ENCODE measurements at regions not wholly inside any gene's neighbourhood (a gene's known extent, or its start where the extent isn't known, plus 50 kb on each side); places are given as distances from the start of the nearest gene placed in this dataset.
"Not testable (repeated sequence)": the region's sequence is repeated elsewhere in the genome, so short reads cannot be mapped to it uniquely, and the experiment has no call there.

GRCh38 chr9:94033383-94033782, 50.9 kb upstream of the PTPDC1 start:
- no peak for DNase-seq

- no peak for DNase-seq
Observed at GRCh38 chr9:94031946-94032345, 52.3 kb upstream of the PTPDC1 start.

- no peak for DNase-seq
Observed at GRCh38 chr9:94031380-94031779, 52.9 kb upstream of the PTPDC1 start.

- peak; percentile 85 for DNase-seq
Observed at GRCh38 chr9:94030318-94031179, 53.7 kb upstream of the PTPDC1 start.

- no peak for DNase-seq
Observed at GRCh38 chr9:94029932-94030317, 54.3 kb upstream of the PTPDC1 start.

DNA sequence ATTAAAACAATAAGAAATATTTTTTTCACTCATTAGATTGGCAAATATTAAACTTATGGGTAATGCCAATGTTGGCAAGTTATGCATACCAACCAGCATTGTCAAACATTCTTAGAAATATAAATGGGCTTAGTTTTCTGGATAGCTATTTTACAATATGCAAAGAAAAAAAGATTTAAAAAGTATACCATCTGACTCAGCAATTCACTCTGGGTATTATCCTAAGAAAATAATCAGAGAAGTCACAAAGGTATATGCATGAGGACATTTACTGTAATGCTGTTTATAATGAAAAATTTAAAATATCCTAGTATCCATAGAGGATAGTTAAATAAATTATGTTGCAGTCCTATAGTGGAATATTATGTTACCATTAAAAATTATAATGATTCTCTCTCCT, 57.4 kb upstream of the PTPDC1 start:
- DNase-seq: no peak

GRCh38 chr9:94022476-94022875, 61.8 kb upstream of the PTPDC1 start:
- DNase-seq: not testable (repeated sequence)

- DNase-seq: not testable (repeated sequence)
Observed at GRCh38 chr9:94020836-94021235, 63.4 kb upstream of the PTPDC1 start.

DNA sequence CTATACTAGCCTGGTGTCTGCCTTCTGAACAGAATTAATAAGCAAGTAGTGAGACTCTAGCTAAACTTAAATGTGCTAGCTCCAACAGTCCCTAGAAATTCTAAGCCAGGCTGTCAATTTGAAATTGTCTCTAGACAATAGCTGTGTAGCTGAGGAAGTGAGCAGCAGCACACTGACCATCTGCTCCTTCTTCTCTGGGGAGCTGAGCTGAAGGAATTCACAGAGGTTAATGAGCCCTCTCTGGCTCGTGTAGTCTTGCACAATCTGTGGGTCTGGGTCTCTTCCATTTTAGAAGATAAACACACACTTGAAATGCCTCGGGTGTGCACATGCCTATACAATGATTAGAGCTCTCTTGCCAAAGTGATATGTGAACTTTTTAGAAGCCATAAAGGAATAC, 63.5 kb upstream of the BARX1 start:
- no peak for DNase-seq

GRCh38 chr9:94017939-94018531, 62.9 kb upstream of the BARX1 start:
- DNase-seq: no peak

DNA sequence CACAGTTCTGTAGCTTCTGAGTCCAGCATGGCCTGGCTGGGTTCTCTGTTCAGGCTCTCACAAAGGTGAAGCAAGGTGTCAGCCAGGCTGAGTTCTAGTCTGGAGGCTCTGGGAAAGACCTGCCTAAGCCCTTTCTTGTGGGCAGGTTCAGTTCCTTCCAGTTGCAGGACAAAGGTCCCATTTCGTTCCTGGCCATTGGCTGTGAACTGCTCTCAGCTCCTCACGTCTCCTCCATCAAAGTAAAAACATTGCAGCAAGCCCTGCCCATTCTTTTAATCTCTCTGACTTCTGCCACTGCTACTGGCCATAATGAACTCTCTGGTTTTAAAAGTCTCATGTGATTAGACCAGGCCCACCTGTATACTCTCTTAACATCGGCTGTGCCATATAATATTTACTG, 61.6 kb upstream of the BARX1 start:
- DNase-seq: no peak

GRCh38 chr9:94014920-94015319, 59.8 kb upstream of the BARX1 start:
- DNase-seq: no peak

DNA sequence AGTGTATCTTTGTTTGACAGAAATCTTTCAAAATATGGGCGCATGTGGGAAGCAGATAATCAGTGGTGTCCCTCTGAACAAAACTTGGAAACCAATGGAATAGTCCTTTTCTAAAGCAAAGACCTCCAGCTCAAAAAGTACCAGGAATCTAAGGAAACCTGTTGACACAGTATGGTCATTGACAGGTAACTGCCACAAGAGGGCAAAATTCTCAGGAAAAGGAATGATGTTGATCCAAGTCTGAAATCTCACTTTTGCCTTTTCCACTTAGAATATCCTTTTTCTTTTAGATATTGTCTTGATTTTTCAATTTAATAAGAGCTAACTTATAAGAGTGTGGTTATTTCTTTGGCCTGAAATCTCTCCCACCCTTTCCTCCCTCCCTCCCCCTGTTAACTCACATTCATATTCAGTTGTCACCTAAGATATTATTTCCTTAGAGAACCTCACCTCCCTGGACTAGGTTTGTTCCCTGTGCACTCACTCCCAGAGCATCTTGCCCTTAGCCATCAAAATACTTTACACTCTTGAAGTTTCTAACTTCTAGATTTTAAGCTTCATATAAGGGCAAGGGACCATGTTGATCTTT, 59.0 kb upstream of the BARX1 start:
- peak; percentile 15 for DNase-seq

GRCh38 chr9:94010980-94011533, 55.9 kb upstream of the BARX1 start:
- DNase-seq: no peak

GRCh38 chr9:94005272-94005901, 50.2 kb upstream of the BARX1 start:
- DNase-seq: no peak
